ENCODE measurements at regions not wholly inside any gene's neighbourhood (a gene's known extent, or its start where the extent isn't known, plus 50 kb on each side); places are given as distances from the start of the nearest gene placed in this dataset.

- Histone ChIP-seq H3K27ac (ENCODE audit: low read length) (no peak overlapping the region), H3K4me1 (ENCODE audit: insufficient read depth, low read length) (no peaks in the 10 kb centered on the region; the same call in 1 of the 2 replicates), H3K27me3 (ENCODE audit: insufficient read depth, low read length) (no peaks in the 10 kb centered on the region), H3K9ac (ENCODE audit: low read depth, low read length) (no peak overlapping the region), H3K4me3 (ENCODE audit: low read length) (no peak overlapping the region), H3K36me3 (ENCODE audit: insufficient read depth, low read depth, low read length) (no peaks in the 10 kb centered on the region), H3K9me3 (ENCODE audit: insufficient read depth, low read depth, low read length) (no peaks in the 10 kb centered on the region)
Measured at GRCh38 chr6:9083108-9083507, 647.8 kb upstream of the SLC35B3 start.

GRCh38 chr6:9066726-9067125 is 631.4 kb upstream of the SLC35B3 start:
- no peaks in the 10 kb centered on the region for H3K36me3 ChIP-seq (ENCODE audit: insufficient read depth, low read depth, low read length)
- no peaks in the 10 kb centered on the region for H3K4me1 ChIP-seq (ENCODE audit: insufficient read depth, low read length)
- H3K27ac ChIP-seq (ENCODE audit: low read length) = no peak overlapping the region
- no peak overlapping the region for H3K9ac ChIP-seq (ENCODE audit: low read depth, low read length)
- H3K4me3 ChIP-seq (ENCODE audit: low read length) = no peak overlapping the region
- H3K27me3 ChIP-seq (ENCODE audit: insufficient read depth, low read length) = no peaks in the 10 kb centered on the region
- no peaks in the 10 kb centered on the region for H3K9me3 ChIP-seq (ENCODE audit: insufficient read depth, low read depth, low read length)

GRCh38 chr6:9064156-9064555 is 628.8 kb upstream of the SLC35B3 start:
- H3K27ac ChIP-seq (ENCODE audit: low read length) = no peak overlapping the region
- no peak overlapping the region for H3K4me3 ChIP-seq (ENCODE audit: low read length)
- H3K4me1 ChIP-seq (ENCODE audit: insufficient read depth, low read length) = no peaks in the 10 kb centered on the region
- no peaks in the 10 kb centered on the region for H3K9me3 ChIP-seq (ENCODE audit: insufficient read depth, low read depth, low read length)
- no peaks in the 10 kb centered on the region for H3K27me3 ChIP-seq (ENCODE audit: insufficient read depth, low read length)
- no peaks in the 10 kb centered on the region for H3K36me3 ChIP-seq (ENCODE audit: insufficient read depth, low read depth, low read length)
- no peak overlapping the region for H3K9ac ChIP-seq (ENCODE audit: low read depth, low read length)

GRCh38 chr6:9062596-9062995 is 627.3 kb upstream of the SLC35B3 start:
- Histone ChIP-seq H3K36me3 (ENCODE audit: insufficient read depth, low read depth, low read length) (no peaks in the 10 kb centered on the region), H3K27me3 (ENCODE audit: insufficient read depth, low read length) (no peaks in the 10 kb centered on the region), H3K27ac (ENCODE audit: low read length) (no peak overlapping the region)

GRCh38 chr6:9057937-9058336 is 622.6 kb upstream of the SLC35B3 start:
- Histone ChIP-seq H3K27me3 (ENCODE audit: insufficient read depth, low read length) (no peaks in the 10 kb centered on the region), H3K4me1 (ENCODE audit: insufficient read depth, low read length) (no peaks in the 10 kb centered on the region), H3K9ac (ENCODE audit: low read depth, low read length) (no peak overlapping the region), H3K36me3 (ENCODE audit: insufficient read depth, low read depth, low read length) (no peaks in the 10 kb centered on the region), H3K27ac (ENCODE audit: low read length) (no peak overlapping the region), H3K9me3 (ENCODE audit: insufficient read depth, low read depth, low read length) (no peaks in the 10 kb centered on the region), H3K4me3 (ENCODE audit: low read length) (no peak overlapping the region)

More at GRCh38 chr6:9062596-9062995, 627.3 kb upstream of the SLC35B3 start:
- H3K9ac ChIP-seq (ENCODE audit: low read depth, low read length) = no peak overlapping the region
- no peaks in the 10 kb centered on the region for H3K4me1 ChIP-seq (ENCODE audit: insufficient read depth, low read length)
- H3K4me3 ChIP-seq (ENCODE audit: low read length) = no peak overlapping the region
- H3K9me3 ChIP-seq (ENCODE audit: insufficient read depth, low read depth, low read length) = no peaks in the 10 kb centered on the region

GRCh38 chr6:9056556-9056955 is 621.2 kb upstream of the SLC35B3 start:
- H3K9ac ChIP-seq (ENCODE audit: low read depth, low read length) = no peak overlapping the region

GRCh38 chr6:9044426-9044825 is 609.1 kb upstream of the SLC35B3 start:
- H3K9me3 ChIP-seq (ENCODE audit: insufficient read depth, low read depth, low read length) = no peaks in the 10 kb centered on the region
- no peaks in the 10 kb centered on the region for H3K27me3 ChIP-seq (ENCODE audit: insufficient read depth, low read length)
- H3K36me3 ChIP-seq (ENCODE audit: insufficient read depth, low read depth, low read length) = no peaks in the 10 kb centered on the region
- H3K4me1 ChIP-seq (ENCODE audit: insufficient read depth, low read length) = no peaks in the 10 kb centered on the region
- no peak overlapping the region for H3K27ac ChIP-seq (ENCODE audit: low read length)
- H3K9ac ChIP-seq (ENCODE audit: low read depth, low read length) = no peak overlapping the region
- H3K4me3 ChIP-seq (ENCODE audit: low read length) = no peak overlapping the region

More at GRCh38 chr6:9056556-9056955, 621.2 kb upstream of the SLC35B3 start:
- Histone ChIP-seq H3K9me3 (ENCODE audit: insufficient read depth, low read depth, low read length) (no peaks in the 10 kb centered on the region), H3K4me1 (ENCODE audit: insufficient read depth, low read length) (no peaks in the 10 kb centered on the region), H3K27me3 (ENCODE audit: insufficient read depth, low read length) (no peaks in the 10 kb centered on the region), H3K27ac (ENCODE audit: low read length) (no peak overlapping the region), H3K36me3 (ENCODE audit: insufficient read depth, low read depth, low read length) (no peaks in the 10 kb centered on the region), H3K4me3 (ENCODE audit: low read length) (no peak overlapping the region)

GRCh38 chr6:9040718-9041117 is 605.4 kb upstream of the SLC35B3 start:
- H3K9ac ChIP-seq (ENCODE audit: low read depth, low read length) = no peak overlapping the region
- H3K27ac ChIP-seq (ENCODE audit: low read length) = no peak overlapping the region
- no peaks in the 10 kb centered on the region for H3K4me1 ChIP-seq (ENCODE audit: insufficient read depth, low read length)
- H3K9me3 ChIP-seq (ENCODE audit: insufficient read depth, low read depth, low read length) = no peaks in the 10 kb centered on the region
- H3K4me3 ChIP-seq (ENCODE audit: low read length) = no peak overlapping the region
- H3K36me3 ChIP-seq (ENCODE audit: insufficient read depth, low read depth, low read length) = no peaks in the 10 kb centered on the region
- H3K27me3 ChIP-seq (ENCODE audit: insufficient read depth, low read length) = no peaks in the 10 kb centered on the region

GRCh38 chr6:9039258-9039657 is 603.9 kb upstream of the SLC35B3 start:
- H3K4me1 ChIP-seq (ENCODE audit: insufficient read depth, low read length) = no peaks in the 10 kb centered on the region
- H3K9me3 ChIP-seq (ENCODE audit: insufficient read depth, low read depth, low read length) = no peaks in the 10 kb centered on the region
- no peak overlapping the region for H3K27ac ChIP-seq (ENCODE audit: low read length)
- no peak overlapping the region for H3K9ac ChIP-seq (ENCODE audit: low read depth, low read length)
- no peak overlapping the region for H3K4me3 ChIP-seq (ENCODE audit: low read length)
- no peaks in the 10 kb centered on the region for H3K27me3 ChIP-seq (ENCODE audit: insufficient read depth, low read length)
- no peaks in the 10 kb centered on the region for H3K36me3 ChIP-seq (ENCODE audit: insufficient read depth, low read depth, low read length)

- no peaks in the 10 kb centered on the region for H3K4me1 ChIP-seq (ENCODE audit: insufficient read depth, low read length)
- H3K9ac ChIP-seq (ENCODE audit: low read depth, low read length) = no peak overlapping the region
- no peaks in the 10 kb centered on the region for H3K9me3 ChIP-seq (ENCODE audit: insufficient read depth, low read depth, low read length)
- H3K27ac ChIP-seq (ENCODE audit: low read length) = no peak overlapping the region
- H3K4me3 ChIP-seq (ENCODE audit: low read length) = no peak overlapping the region
- no peaks in the 10 kb centered on the region for H3K36me3 ChIP-seq (ENCODE audit: insufficient read depth, low read depth, low read length)
- no peaks in the 10 kb centered on the region for H3K27me3 ChIP-seq (ENCODE audit: insufficient read depth, low read length)
Measured at GRCh38 chr6:9028086-9028485, 592.7 kb upstream of the SLC35B3 start.

- H3K9me3 ChIP-seq (ENCODE audit: insufficient read depth, low read depth, low read length) = no peaks in the 10 kb centered on the region
- H3K27me3 ChIP-seq (ENCODE audit: insufficient read depth, low read length) = no peaks in the 10 kb centered on the region
- no peak overlapping the region for H3K27ac ChIP-seq (ENCODE audit: low read length)
- H3K9ac ChIP-seq (ENCODE audit: low read depth, low read length) = no peak overlapping the region
- H3K4me3 ChIP-seq (ENCODE audit: low read length) = no peak overlapping the region
- H3K4me1 ChIP-seq (ENCODE audit: insufficient read depth, low read length) = no peaks in the 10 kb centered on the region
- H3K36me3 ChIP-seq (ENCODE audit: insufficient read depth, low read depth, low read length) = no peaks in the 10 kb centered on the region
Measured at GRCh38 chr6:9025796-9026394, 590.5 kb upstream of the SLC35B3 start.

- no peaks in the 10 kb centered on the region for H3K9me3 ChIP-seq (ENCODE audit: insufficient read depth, low read depth, low read length)
- H3K9ac ChIP-seq (ENCODE audit: low read depth, low read length) = no peak overlapping the region
- no peak overlapping the region for H3K27ac ChIP-seq (ENCODE audit: low read length)
- no peak overlapping the region for H3K4me3 ChIP-seq (ENCODE audit: low read length)
- no peaks in the 10 kb centered on the region for H3K36me3 ChIP-seq (ENCODE audit: insufficient read depth, low read depth, low read length)
- no peaks in the 10 kb centered on the region for H3K4me1 ChIP-seq (ENCODE audit: insufficient read depth, low read length)
- H3K27me3 ChIP-seq (ENCODE audit: insufficient read depth, low read length) = no peaks in the 10 kb centered on the region
Measured at GRCh38 chr6:9025228-9025627, 589.9 kb upstream of the SLC35B3 start.
